ENCODE measurements at regions not wholly inside any gene's neighbourhood (a gene's known extent, or its start where the extent isn't known, plus 50 kb on each side); places are given as distances from the start of the nearest gene placed in this dataset.

- in situ Hi-C loops (cut with HindIII; ENCODE audit: low pct_ligation_motif_present, low sequenced_read_pairs), result no loop called here
- no peak for TF ChIP-seq CTCF (IDR thresholded peaks at IDR 0.05; ENCODE audit: low read depth, low read length, missing control alignments)
- no peak for DNase-seq
- no peaks in the 10 kb centered on the region for H3K27me3 ChIP-seq (replicated peaks)
- H3K36me3 ChIP-seq (replicated peaks), result no peaks in the 10 kb centered on the region
- no peak overlapping the region for H3K4me3 ChIP-seq (ENCODE audit: low read depth, low read length)
- H3K27ac ChIP-seq, result no peak overlapping the region
These were observed 84.5 kb downstream of the FAM241B start for GRCh38 chr10:69714572-69714971.

GRCh38 chr10:69715156-69715898 lies 85.3 kb downstream of the FAM241B start:
- Histone ChIP-seq H3K36me3 (replicated peaks) (no peaks in the 10 kb centered on the region), H3K4me3 (ENCODE audit: low read depth, low read length) (no peak overlapping the region), H3K27me3 (replicated peaks) (no peaks in the 10 kb centered on the region), H3K27ac (peak overlapping the region; percentile 77)
- in situ Hi-C loops (cut with HindIII; ENCODE audit: low pct_ligation_motif_present, low sequenced_read_pairs), result no loop called here
- TF ChIP-seq CTCF (IDR thresholded peaks at IDR 0.05; ENCODE audit: low read depth, low read length, missing control alignments), result no peak
- DNase-seq, result peak; percentile 90

GRCh38 chr10:69715899-69716606 lies 85.7 kb upstream of the COL13A1 start:
- H3K27ac ChIP-seq, result peak overlapping the region; percentile 77
- H3K27me3 ChIP-seq (replicated peaks), result no peaks in the 10 kb centered on the region
- in situ Hi-C loops (cut with HindIII; ENCODE audit: low pct_ligation_motif_present, low sequenced_read_pairs), result no loop called here
- TF ChIP-seq CTCF (IDR thresholded peaks at IDR 0.05; ENCODE audit: low read depth, low read length, missing control alignments), result no peak
- H3K36me3 ChIP-seq (replicated peaks), result no peaks in the 10 kb centered on the region
- no peak overlapping the region for H3K4me3 ChIP-seq (ENCODE audit: low read depth, low read length)
- no peak for DNase-seq

GRCh38 chr10:69716711-69717560 lies 84.8 kb upstream of the COL13A1 start:
- in situ Hi-C loops (cut with HindIII; ENCODE audit: low pct_ligation_motif_present, low sequenced_read_pairs), result no loop called here
- peak; percentile 39 for DNase-seq
- Histone ChIP-seq H3K4me3 (ENCODE audit: low read depth, low read length) (no peak overlapping the region), H3K36me3 (replicated peaks) (no peaks in the 10 kb centered on the region), H3K27me3 (replicated peaks) (no peaks in the 10 kb centered on the region), H3K27ac (no peak overlapping the region)
- TF ChIP-seq CTCF (IDR thresholded peaks at IDR 0.05; ENCODE audit: low read depth, low read length, missing control alignments), result peak; percentile 90

GRCh38 chr10:69718951-69719350 lies 82.8 kb upstream of the COL13A1 start:
- Histone ChIP-seq H3K4me3 (ENCODE audit: low read depth, low read length) (no peak overlapping the region), H3K27me3 (replicated peaks) (no peaks in the 10 kb centered on the region), H3K27ac (no peak overlapping the region), H3K36me3 (replicated peaks) (no peaks in the 10 kb centered on the region)
- in situ Hi-C loops (cut with HindIII; ENCODE audit: low pct_ligation_motif_present, low sequenced_read_pairs), result no loop called here
- no peak for TF ChIP-seq CTCF (IDR thresholded peaks at IDR 0.05; ENCODE audit: low read depth, low read length, missing control alignments)
- no peak for DNase-seq
